Immature natural killer cell (primary cell): ENCODE measurements at regions not wholly inside any gene's neighbourhood (a gene's known extent, or its start where the extent isn't known, plus 50 kb on each side); places are given as distances from the start of the nearest gene placed in this dataset.
"Not testable (repeated sequence)": the region's sequence is repeated elsewhere in the genome, so short reads cannot be mapped to it uniquely, and the experiment has no call there.

Source experiments
- DNase-seq, 3 donors: peaks; one replicate each; pipeline ENCODE4 v3.0.0; 2022; ENCODE audit warnings: mixed read lengths in 1 of 3
- H3K27ac Mint-ChIP-seq, 6 donors: one replicate each; pipeline ENCODE4 v1.8.0; 2020; ENCODE audit warnings: mixed read lengths in 6 of 6, mild to moderate bottlenecking in 5 of 6, inconsistent platforms in 4 of 6, moderate library complexity in 3 of 6
- H3K27me3 Mint-ChIP-seq, 3 donors: one replicate each; pipeline ENCODE4 v1.8.0; 2020 to 2021; ENCODE audit warnings: low read depth in 3 of 3, mild to moderate bottlenecking in 3 of 3, mixed read lengths in 3 of 3, moderate library complexity in 3 of 3, inconsistent platforms in 1 of 3
- H3K36me3 Mint-ChIP-seq, 3 donors: one replicate each; pipeline ENCODE4 v1.8.0; 2020; ENCODE audit warnings: mixed read lengths in 3 of 3, inconsistent platforms in 2 of 3, mild to moderate bottlenecking in 2 of 3
- H3K4me1 Mint-ChIP-seq, 2 donors: one replicate each; pipeline ENCODE4 v1.8.0; 2020; ENCODE audit warnings: inconsistent platforms in 2 of 2, mild to moderate bottlenecking in 2 of 2, mixed read lengths in 2 of 2, moderate library complexity in 1 of 2
- H3K4me3 Mint-ChIP-seq, 5 donors: one replicate each; pipeline ENCODE4 v1.8.0; 2020; ENCODE audit warnings: mild to moderate bottlenecking in 5 of 5, mixed read lengths in 5 of 5, inconsistent platforms in 3 of 5, moderate library complexity in 3 of 5
- H3K9me3 Mint-ChIP-seq, 6 donors: one replicate each; pipeline ENCODE4 v1.8.0; 2020; ENCODE audit warnings: mild to moderate bottlenecking in 6 of 6, mixed read lengths in 6 of 6, inconsistent platforms in 4 of 6, moderate library complexity in 3 of 6

DNA sequence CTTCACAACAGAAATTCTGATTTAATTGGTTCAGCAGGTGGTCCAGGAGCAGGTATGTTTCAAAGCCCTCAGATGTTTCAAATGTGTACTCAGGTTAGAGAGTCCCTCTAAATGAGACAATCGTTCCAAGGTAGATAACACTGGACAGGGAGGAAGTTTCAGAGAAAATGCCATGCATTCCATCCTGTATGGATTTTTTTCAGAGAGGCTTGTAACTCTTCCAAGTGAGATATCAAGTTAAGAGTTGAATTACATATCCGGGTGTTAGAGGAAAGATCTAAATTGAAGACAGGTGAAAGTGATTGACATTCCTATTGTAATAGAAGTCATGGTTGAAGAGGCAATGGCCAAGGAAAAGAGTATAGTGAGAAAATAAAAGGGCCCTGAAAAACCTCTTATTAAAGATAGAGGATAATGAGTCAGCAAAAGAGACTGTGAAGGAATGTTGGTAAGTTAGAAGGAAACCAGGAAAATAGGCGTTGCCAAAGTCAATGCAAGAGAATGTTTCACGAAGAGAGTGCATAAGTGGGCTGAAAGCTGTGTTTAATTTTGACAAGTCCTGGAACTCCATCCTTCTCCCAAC is 105.8 kb downstream of the BMP4 start:
- Mint-ChIP-seq H3K36me3 (no peaks in the 10 kb centered on the region), H3K4me3 (no peak overlapping the region)

DNA sequence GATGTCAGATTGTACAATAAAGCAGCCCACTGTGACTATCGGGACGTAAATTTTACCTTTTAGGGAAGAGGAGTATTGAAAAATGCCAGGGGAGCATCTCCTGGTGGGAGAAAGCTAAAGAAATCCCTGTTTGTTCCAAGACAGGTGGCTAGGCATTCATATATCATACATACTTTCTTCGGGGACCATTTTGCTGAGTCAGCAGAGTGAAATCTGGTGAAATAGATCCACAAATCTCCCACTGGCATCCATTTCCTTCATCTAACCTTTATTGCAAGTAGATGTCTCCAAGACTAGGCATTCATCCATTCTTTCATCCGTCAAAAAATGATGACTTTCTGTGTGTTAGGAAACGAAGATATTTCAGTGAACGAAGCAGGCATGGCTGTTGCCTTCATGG is 107.1 kb downstream of the BMP4 start:
- DNase-seq = no peak
- Mint-ChIP-seq H3K4me3 (no peak overlapping the region), H3K27me3 (peaks cover 0 to 5% (median 0%) of the 10 kb centered on the region in 3 donors), H3K27ac (no peak overlapping the region), H3K4me1 (no peaks in the 10 kb centered on the region), H3K36me3 (no peaks in the 10 kb centered on the region), H3K9me3 (peaks cover 0 to 6% (median under 1%) of the 10 kb centered on the region in 6 donors)

More for the DNA sequence above, 105.8 kb downstream of the BMP4 start:
- DNase-seq = no peak
- H3K27me3 Mint-ChIP-seq = peaks cover 0 to 3% (median 0%) of the 10 kb centered on the region in 3 donors
- H3K9me3 Mint-ChIP-seq = peaks cover 0 to 8% (median 1%) of the 10 kb centered on the region in 6 donors
- no peaks in the 10 kb centered on the region for H3K4me1 Mint-ChIP-seq
- H3K27ac Mint-ChIP-seq = no peak overlapping the region

DNA sequence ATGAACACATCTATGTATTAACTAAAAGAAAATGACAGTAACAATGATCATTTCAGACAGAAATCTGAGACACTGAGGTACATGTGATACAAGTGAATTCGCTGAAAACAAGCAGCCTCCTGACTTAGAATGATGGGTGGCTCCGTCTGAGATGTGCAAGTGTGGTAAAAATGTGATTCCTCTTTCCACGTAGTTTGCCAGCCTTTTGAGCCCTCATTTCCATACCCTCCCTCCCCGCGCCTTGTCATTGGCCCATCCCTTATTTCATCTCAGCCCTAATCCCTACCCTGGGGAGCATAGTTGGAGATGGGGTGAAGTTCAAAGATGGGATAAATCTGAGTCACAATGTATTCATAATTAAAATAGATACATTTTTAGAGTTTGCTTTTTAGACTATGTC is 107.8 kb downstream of the BMP4 start:
- Mint-ChIP-seq H3K4me1 (no peaks in the 10 kb centered on the region), H3K4me3 (no peak overlapping the region), H3K27me3 (peaks cover 0 to 5% (median 0%) of the 10 kb centered on the region in 3 donors), H3K9me3 (peaks cover 0 to 6% (median 2%) of the 10 kb centered on the region in 6 donors), H3K27ac (no peak overlapping the region), H3K36me3 (no peaks in the 10 kb centered on the region)
- DNase-seq = no peak

DNA sequence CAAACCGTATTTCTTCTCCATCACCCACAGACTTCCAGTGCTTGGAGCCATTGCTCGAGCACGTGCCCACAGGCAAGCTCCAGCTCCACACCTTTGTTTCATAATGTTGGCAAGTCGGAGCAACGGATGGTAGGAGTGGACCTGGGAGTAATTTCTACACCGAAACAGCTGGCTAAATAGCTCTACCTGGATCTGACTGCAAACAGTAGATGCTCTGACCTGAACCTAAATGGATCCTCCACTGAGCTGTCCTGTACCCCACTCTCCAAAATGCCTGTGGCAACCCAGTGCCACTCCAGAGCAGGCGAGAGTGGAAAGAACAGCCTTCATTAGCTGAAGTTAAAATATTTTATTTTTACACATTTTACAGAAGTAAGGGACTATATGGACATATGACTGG is 108.7 kb downstream of the BMP4 start:
- peaks cover 2 to 12% (median 5%) of the 10 kb centered on the region in 6 donors for H3K9me3 Mint-ChIP-seq
- no peaks in the 10 kb centered on the region for H3K36me3 Mint-ChIP-seq
- H3K4me3 Mint-ChIP-seq = no peak overlapping the region
- no peak for DNase-seq
- H3K4me1 Mint-ChIP-seq = no peaks in the 10 kb centered on the region
- peaks cover 0 to 5% (median 1%) of the 10 kb centered on the region in 3 donors for H3K27me3 Mint-ChIP-seq
- no peak overlapping the region for H3K27ac Mint-ChIP-seq

DNA sequence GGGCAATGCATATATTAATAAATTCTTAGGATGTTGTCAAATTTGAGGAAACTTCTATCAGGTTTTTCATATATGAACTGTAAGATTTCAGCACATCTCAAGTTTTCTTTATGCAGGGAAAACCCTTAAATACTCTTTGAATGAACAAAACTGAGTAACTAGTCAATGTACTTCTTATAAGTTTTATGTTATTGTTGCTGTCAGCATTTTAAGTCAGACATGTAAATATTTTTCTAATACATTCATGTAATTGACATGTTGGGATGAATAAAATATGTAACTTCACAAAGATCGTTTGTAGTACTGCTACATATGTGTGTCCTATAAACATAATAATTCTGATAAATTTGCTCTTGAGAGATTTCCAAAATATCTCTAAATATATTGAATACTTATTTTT is 109.6 kb downstream of the BMP4 start:
- no peak for DNase-seq
- Mint-ChIP-seq H3K27ac (no peak overlapping the region), H3K4me1 (no peaks in the 10 kb centered on the region), H3K9me3 (peaks cover 2 to 12% (median 5%) of the 10 kb centered on the region in 6 donors), H3K4me3 (no peak overlapping the region), H3K36me3 (no peaks in the 10 kb centered on the region), H3K27me3 (peaks cover 0 to 5% (median 1%) of the 10 kb centered on the region in 3 donors)

DNA sequence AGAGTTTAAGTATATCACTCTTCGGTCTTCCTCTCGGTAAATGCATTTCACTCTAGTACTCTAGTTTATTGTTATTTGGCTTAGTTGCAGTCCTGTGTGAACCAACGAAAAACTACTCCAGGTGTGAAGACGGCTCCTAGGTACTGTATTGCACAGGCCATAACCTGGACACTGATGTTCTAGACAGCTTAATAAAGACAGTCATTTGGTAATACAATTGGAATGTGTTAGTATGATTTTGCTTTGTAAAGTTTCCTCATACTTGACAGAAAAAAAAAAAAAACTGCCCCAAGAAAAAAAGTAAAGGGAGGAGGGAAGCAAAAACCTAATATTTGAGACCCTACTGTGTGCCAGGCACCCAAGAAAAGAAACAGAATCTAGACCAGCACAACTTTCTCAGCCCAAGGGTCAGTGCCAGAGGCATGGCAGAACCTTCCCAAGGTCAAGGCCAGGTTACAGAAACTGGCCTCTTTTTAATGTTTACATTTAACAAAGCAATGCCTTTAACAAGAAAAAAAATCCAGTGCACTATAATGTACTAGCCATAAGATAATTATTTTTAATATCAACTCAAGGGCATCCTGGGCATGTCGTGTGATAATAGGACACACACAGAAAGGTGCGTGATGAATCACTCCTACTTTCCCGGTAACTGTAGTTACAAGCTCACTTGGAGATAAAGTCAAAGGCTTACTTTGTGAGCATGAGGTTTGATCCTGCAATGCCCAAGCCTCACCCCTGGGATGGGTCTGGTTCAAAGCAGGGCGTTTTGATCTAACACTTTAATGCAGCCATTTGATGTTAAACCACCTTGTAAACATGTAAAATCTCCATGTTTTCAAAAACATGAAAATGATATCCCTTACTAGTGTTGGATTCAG is 110.6 kb downstream of the BMP4 start:
- Mint-ChIP-seq H3K36me3 (no peaks in the 10 kb centered on the region), H3K27me3 (peaks cover 0 to 5% (median 1%) of the 10 kb centered on the region in 3 donors), H3K4me3 (no peak overlapping the region), H3K4me1 (no peaks in the 10 kb centered on the region), H3K9me3 (peaks cover 2 to 12% (median 9%) of the 10 kb centered on the region in 6 donors), H3K27ac (no peak overlapping the region)
- no peak for DNase-seq

DNA sequence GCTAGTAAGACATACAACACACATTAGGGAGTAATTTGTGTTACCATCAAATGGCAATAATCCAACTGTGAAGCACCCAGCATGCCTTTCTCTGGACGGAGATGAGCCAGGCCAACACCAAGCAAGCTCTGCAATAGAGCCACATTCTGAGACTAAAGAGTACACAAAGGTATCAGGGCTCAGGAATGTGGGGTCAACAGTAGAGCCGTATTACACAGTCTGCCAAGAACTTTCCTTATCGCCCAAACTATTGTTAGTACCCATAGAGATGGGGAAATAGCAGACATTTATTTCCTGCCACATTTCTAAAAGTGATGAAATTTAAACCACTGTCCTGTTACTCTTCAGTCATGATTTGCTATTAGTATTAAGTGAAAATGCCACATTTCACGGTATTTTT is 113.7 kb downstream of the BMP4 start:
- no peaks in the 10 kb centered on the region for H3K36me3 Mint-ChIP-seq
- H3K4me3 Mint-ChIP-seq = no peak overlapping the region
- peaks cover 0 to 2% (median 1%) of the 10 kb centered on the region in 3 donors for H3K27me3 Mint-ChIP-seq
- peaks cover 2 to 22% (median 16%) of the 10 kb centered on the region in 6 donors for H3K9me3 Mint-ChIP-seq
- H3K4me1 Mint-ChIP-seq = no peaks in the 10 kb centered on the region
- no peak overlapping the region for H3K27ac Mint-ChIP-seq
- no peak for DNase-seq

DNA sequence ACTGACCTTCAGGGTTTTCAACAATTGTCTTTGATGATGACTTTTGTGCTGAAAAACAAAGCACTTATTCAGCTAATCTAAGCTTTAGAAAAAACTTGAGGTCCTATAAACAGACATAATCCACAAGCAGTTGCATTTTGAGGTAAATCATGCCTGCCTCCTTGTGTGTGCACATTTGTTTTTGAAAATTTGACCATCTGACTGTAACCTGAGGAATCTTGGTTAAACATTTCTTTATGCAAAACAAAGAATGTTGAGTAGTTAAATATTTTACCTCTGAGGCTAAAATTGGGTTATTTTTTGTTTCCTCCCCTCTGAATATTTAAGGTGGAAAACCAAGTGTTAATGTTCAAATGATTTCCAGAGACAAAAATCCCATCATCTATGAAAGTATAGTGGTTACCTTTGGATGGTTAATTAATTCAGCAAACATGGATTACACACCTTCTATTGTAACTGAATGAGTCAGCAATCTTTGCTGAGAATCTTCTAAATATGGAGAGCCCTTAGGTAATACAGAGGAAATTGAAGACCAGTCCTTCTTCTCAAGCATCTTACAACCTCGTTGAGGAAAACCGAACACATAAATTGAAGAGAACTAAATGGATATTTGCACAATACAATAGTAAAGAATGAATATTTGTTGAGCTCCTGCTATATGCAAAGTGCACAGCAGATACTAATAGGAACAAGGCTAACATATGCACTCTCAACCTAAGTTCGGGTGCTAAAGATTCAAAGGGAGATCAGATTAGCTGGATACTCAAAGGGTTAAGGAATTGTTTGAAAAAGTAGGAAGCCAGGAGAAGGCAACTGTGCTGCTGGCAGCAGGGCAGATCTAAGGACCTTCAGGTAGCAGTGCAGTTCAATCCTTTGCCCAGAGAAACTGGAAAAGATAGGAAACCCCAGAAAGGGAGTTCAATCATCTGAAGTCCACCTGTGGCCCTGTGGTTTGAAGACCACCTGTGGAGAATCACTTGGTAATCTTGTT is 115.2 kb downstream of the BMP4 start:
- Mint-ChIP-seq H3K36me3 (no peaks in the 10 kb centered on the region), H3K4me1 (no peaks in the 10 kb centered on the region), H3K27ac (no peak overlapping the region)

DNA sequence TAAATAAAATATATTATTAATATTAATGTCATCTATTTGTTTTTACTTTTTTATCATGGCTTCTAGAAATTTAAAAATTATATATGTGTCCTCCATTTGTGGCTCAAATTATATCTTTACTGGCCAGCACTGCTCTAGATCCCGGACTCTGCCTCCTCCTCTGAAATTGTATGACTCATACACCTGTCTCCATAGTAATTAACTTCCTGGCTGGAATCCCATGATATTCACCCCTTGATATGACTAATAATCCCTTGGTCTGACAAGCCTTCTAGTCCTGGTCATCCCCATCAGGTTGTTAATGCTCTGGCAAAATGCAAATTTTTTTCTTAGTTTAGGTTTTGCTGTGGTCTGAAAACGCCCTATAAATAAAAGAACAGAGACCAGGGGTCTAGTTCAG is 116.2 kb downstream of the BMP4 start:
- no peaks in the 10 kb centered on the region for H3K36me3 Mint-ChIP-seq
- peaks cover 2 to 32% (median 18%) of the 10 kb centered on the region in 6 donors for H3K9me3 Mint-ChIP-seq
- no peaks in the 10 kb centered on the region for H3K4me1 Mint-ChIP-seq
- peaks cover 0 to 2% (median 1%) of the 10 kb centered on the region in 3 donors for H3K27me3 Mint-ChIP-seq
- no peak overlapping the region for H3K4me3 Mint-ChIP-seq
- no peak for DNase-seq
- H3K27ac Mint-ChIP-seq = no peak overlapping the region

More for the DNA sequence above, 115.2 kb downstream of the BMP4 start:
- H3K9me3 Mint-ChIP-seq = peaks cover 2 to 28% (median 19%) of the 10 kb centered on the region in 6 donors
- H3K4me3 Mint-ChIP-seq = no peak overlapping the region
- DNase-seq = no peak
- peaks cover 0 to 2% (median 1%) of the 10 kb centered on the region in 3 donors for H3K27me3 Mint-ChIP-seq

DNA sequence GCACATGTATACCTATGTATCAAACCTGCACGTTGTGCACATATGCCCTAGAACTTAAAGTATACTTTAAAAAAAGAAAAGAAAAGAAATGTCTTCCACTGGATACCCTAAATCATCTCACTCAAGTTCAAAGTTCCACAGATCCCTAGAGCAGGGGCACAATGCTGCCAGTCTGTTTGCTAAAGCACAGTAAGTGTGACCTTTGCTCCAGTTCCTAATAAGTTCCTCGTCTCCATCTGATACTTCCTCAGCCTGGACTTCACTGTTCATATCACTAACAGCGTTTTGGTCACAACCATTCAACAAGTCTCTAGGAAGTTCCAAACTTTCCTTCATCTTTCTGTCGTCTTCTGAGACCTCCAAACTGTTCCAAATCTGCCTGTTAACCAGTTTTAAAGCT is 118.3 kb downstream of the BMP4 start:
- Mint-ChIP-seq H3K4me1 (no peaks in the 10 kb centered on the region), H3K36me3 (no peaks in the 10 kb centered on the region), H3K4me3 (no peak overlapping the region), H3K27me3 (no peaks in the 10 kb centered on the region), H3K9me3 (peaks cover 0 to 27% (median 17%) of the 10 kb centered on the region in 6 donors), H3K27ac (no peak overlapping the region)
- no peak for DNase-seq

DNA sequence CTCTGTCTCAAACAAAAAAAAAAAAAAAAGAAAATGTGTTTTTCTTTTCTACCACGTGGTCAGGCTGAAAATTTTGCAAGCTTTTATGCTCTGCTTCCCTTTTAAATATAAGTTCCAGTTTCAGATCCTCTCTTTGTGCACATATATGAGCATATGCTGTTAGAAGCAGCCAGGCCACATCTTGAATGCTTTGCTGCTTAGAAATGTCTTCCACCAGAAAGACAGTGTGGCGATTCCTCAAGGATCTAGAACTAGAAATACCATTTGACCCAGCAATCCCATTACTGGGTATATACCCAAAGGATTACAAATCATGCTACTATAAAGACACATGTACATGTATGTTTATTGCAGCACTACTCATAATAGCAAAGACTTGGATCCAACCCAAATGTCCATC is 119.0 kb downstream of the BMP4 start:
- not testable (repeated sequence) for H3K4me1 Mint-ChIP-seq, H3K27ac Mint-ChIP-seq, H3K36me3 Mint-ChIP-seq, H3K27me3 Mint-ChIP-seq, DNase-seq, H3K4me3 Mint-ChIP-seq
- peaks cover 0 to 27% (median 16%) of the 10 kb centered on the region in 6 donors for H3K9me3 Mint-ChIP-seq

DNA sequence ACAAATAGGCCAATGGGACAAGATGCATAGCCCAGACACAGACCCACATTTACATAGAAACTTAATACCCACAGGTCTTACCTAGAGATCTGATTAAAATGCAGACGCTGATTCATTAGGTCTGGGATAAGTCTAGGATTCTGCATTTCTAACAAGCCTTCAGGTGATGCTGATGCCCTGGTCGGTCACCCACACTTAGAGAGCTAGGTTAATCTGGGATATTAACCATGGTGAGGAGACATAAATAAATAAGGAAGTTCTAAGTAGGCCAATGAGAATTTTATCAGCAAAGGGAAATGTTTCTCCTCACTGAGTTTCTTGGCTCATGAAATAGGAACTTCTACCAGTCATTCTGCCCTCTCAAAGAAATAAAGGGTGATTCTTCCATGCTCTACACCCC is 120.1 kb downstream of the BMP4 start:
- peaks cover 0 to 28% (median 17%) of the 10 kb centered on the region in 6 donors for H3K9me3 Mint-ChIP-seq
- DNase-seq = no peak
- no peaks in the 10 kb centered on the region for H3K36me3 Mint-ChIP-seq
- no peak overlapping the region for H3K4me3 Mint-ChIP-seq
- H3K4me1 Mint-ChIP-seq = no peaks in the 10 kb centered on the region
- H3K27ac Mint-ChIP-seq = no peak overlapping the region
- no peaks in the 10 kb centered on the region for H3K27me3 Mint-ChIP-seq

DNA sequence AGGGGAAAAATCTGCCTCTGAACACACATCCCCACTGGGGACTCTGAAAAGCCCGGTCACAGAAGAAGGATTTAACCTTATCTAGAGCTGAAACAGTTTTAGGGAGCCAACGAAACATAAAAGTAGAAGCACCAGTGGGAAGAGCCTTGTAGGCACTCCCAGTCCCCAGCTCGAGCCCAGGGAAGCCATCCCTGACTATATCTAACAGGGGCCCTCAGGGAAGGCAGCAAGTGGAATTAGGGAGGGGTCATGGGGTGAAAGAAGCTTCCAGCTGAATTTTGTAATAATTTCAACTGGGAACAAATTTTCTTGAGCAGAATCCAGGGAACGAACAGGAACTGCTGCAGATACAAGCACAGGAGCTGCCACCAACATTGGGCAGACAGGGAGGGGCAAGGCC is 127.8 kb downstream of the BMP4 start:
- Mint-ChIP-seq H3K36me3 (no peaks in the 10 kb centered on the region), H3K27me3 (peaks cover 0 to 1% (median 0%) of the 10 kb centered on the region in 3 donors), H3K27ac (no peak overlapping the region), H3K4me3 (no peak overlapping the region), H3K9me3 (peaks cover 7 to 13% (median 9%) of the 10 kb centered on the region in 6 donors), H3K4me1 (no peaks in the 10 kb centered on the region)
- DNase-seq = no peak
